Neuronal stem cell (in vitro differentiated cells): ENCODE measurements at regions not wholly inside any gene's neighbourhood (a gene's known extent, or its start where the extent isn't known, plus 50 kb on each side); places are given as distances from the start of the nearest gene placed in this dataset.

Experiments
- DNase-seq: peaks from one replicate; pipeline ENCODE4 v3.0.0-alpha.2; 2013; ENCODE audit warnings: low spot score
- H2AFZ ChIP-seq: one replicate; pipeline ENCODE4 v1.6.1; 2013; ENCODE audit warnings: mild to moderate bottlenecking, low read length, inconsistent platforms
- H2AK5ac ChIP-seq: 2 replicates; pipeline ENCODE4 v1.6.1; 2013; ENCODE audit warnings: low read depth, mild to moderate bottlenecking, inconsistent platforms, low read length, moderate library complexity, mixed read lengths
- H2BK120ac ChIP-seq: 2 replicates; pipeline ENCODE4 v1.6.1; 2013; ENCODE audit warnings: low read depth, mild to moderate bottlenecking, inconsistent platforms, low read length, moderate library complexity, mixed read lengths
- H2BK12ac ChIP-seq: one replicate; pipeline ENCODE4 v1.6.1; 2013; ENCODE audit warnings: low read length, inconsistent platforms
- H2BK15ac ChIP-seq: 2 replicates; pipeline ENCODE4 v1.6.1; 2013; ENCODE audit warnings: mild to moderate bottlenecking, low read length, inconsistent platforms, mixed read lengths
- H2BK5ac ChIP-seq: one replicate; pipeline ENCODE4 v1.6.1; 2013; ENCODE audit warnings: inconsistent platforms, mild to moderate bottlenecking, low read length, moderate library complexity
- H3K14ac ChIP-seq: one replicate; pipeline ENCODE4 v1.6.1; 2013; ENCODE audit warnings: low read length, inconsistent platforms
- H3K18ac ChIP-seq: 2 replicates; pipeline ENCODE4 v1.6.1; 2013; ENCODE audit warnings: low read length, inconsistent platforms
- H3K23ac ChIP-seq: 2 replicates; pipeline ENCODE4 v1.6.1; 2013; ENCODE audit warnings: low read depth, mild to moderate bottlenecking, mixed read lengths, low read length, inconsistent platforms; ENCODE audit not compliant: poor library complexity
- H3K27ac ChIP-seq: replicated peaks from 3 replicates; pipeline ENCODE4 v1.5.1; 2013; ENCODE audit warnings: low read length, inconsistent platforms
- H3K27me3 ChIP-seq, 3 experiments: 2 replicates each; pipeline ENCODE4 v1.6.1; 2013; ENCODE audit warnings: low read length in 3 of 3, mild to moderate bottlenecking in 2 of 3, inconsistent platforms in 1 of 3, low read depth in 1 of 3, mixed read lengths in 1 of 3, moderate library complexity in 1 of 3; ENCODE audit not compliant: control insufficient read depth in 3 of 3, insufficient read depth in 3 of 3
- H3K36me3 ChIP-seq, 2 donors: replicated peaks in 1 of 2; 2 replicates each; pipeline ENCODE4 v1.6.1; 2013; ENCODE audit warnings: low read length in 2 of 2; ENCODE audit not compliant: control insufficient read depth in 2 of 2, insufficient read depth in 2 of 2
- H3K4ac ChIP-seq: 2 replicates; pipeline ENCODE4 v1.6.1; 2013; ENCODE audit warnings: inconsistent platforms, mild to moderate bottlenecking, low read length, moderate library complexity
- H3K4me1 ChIP-seq, 2 donors: 1 replicate in 1 of 2; 2 replicates in 1 of 2; pipeline ENCODE4 v1.6.1; 2013; ENCODE audit warnings: low read length in 2 of 2, low read depth in 1 of 2; ENCODE audit not compliant: control insufficient read depth in 2 of 2, insufficient read depth in 1 of 2
- H3K4me2 ChIP-seq: one replicate; pipeline ENCODE4 v1.6.1; 2013; ENCODE audit warnings: mild to moderate bottlenecking, low read length, inconsistent platforms; ENCODE audit not compliant: insufficient read depth, poor library complexity, severe bottlenecking
- H3K4me3 ChIP-seq, 2 donors: 2 replicates each; pipeline ENCODE4 v1.5.1; 2013; ENCODE audit warnings: low read length in 2 of 2, mild to moderate bottlenecking in 2 of 2, inconsistent platforms in 1 of 2, moderate library complexity in 1 of 2
- H3K79me1 ChIP-seq: one replicate; pipeline ENCODE4 v1.6.1; 2013; ENCODE audit warnings: low read depth, mild to moderate bottlenecking, inconsistent platforms, low read length, moderate library complexity
- H3K9ac ChIP-seq: one replicate; pipeline ENCODE4 v1.6.1; 2013; ENCODE audit warnings: mild to moderate bottlenecking, low read depth, low read length, inconsistent platforms; ENCODE audit not compliant: poor library complexity
- H3K9me3 ChIP-seq, 2 donors: replicated peaks in 1 of 2; 2 replicates each; pipeline versions ENCODE3 to v1.6.1; 2013; ENCODE audit warnings: low read length in 2 of 2, mild to moderate bottlenecking in 2 of 2, inconsistent platforms in 1 of 2, low read depth in 1 of 2, mixed read lengths in 1 of 2, moderate library complexity in 1 of 2; ENCODE audit not compliant: control insufficient read depth in 2 of 2, insufficient read depth in 1 of 2
- H4K8ac ChIP-seq: one replicate; pipeline ENCODE4 v1.6.1; 2013; ENCODE audit warnings: low read depth, mild to moderate bottlenecking, inconsistent platforms, low read length, moderate library complexity
- H4K91ac ChIP-seq: one replicate; pipeline ENCODE4 v1.6.1; 2013; ENCODE audit warnings: low read length, low read depth, mild to moderate bottlenecking, inconsistent platforms; ENCODE audit not compliant: poor library complexity
- WGBS, 2 donors: extraction: QIAGEN DNeasy Blood & Tissue Kit; methylation state at CpG; one replicate each; pipeline ENCODE4 v1.1.7; 2013; ENCODE audit warnings: missing lambda C conversion rate in 2 of 2, mixed read lengths in 1 of 2; ENCODE audit not compliant: insufficient read length in 2 of 2, insufficient replicate concordance in 1 of 2; ENCODE audit errors: extremely low coverage in 2 of 2; 5-methylcytosine and 5-hydroxymethylcytosine counted together

- Histone ChIP-seq H3K18ac (no peak overlapping the region), H4K8ac (no peak overlapping the region), H3K4me3 (no peak overlapping the region), H3K14ac (no peak overlapping the region), H2BK12ac (no peak overlapping the region), H2BK15ac (no peak overlapping the region), H3K4ac (no peak overlapping the region), H3K27me3 (no peaks in the 10 kb centered on the region), H2AFZ (no peak overlapping the region), H3K4me1 (no peaks in the 10 kb centered on the region), H3K27ac (no peak overlapping the region), H3K9me3 (no peaks in the 10 kb centered on the region), H2BK5ac (no peak overlapping the region), H3K4me2 (no peak overlapping the region), H3K9ac (no peak overlapping the region), H3K79me1 (no peaks in the 10 kb centered on the region), H2AK5ac (no peak overlapping the region), H3K36me3 (no peaks in the 10 kb centered on the region), H2BK120ac (no peak overlapping the region), H4K91ac (no peak overlapping the region), H3K23ac (no peak overlapping the region)
- no CpG with 5 or more reads among the region's 7 CpGs for WGBS, 2 donors
- DNase-seq = peak; percentile 21
These were observed 482.1 kb upstream of the ADAMTS5 start for GRCh38 chr21:27448960-27449359.

GRCh38 chr21:27447843-27448242 is 481.0 kb upstream of the ADAMTS5 start:
- H3K9ac ChIP-seq = no peak overlapping the region
- H3K27me3 ChIP-seq = no peaks in the 10 kb centered on the region
- H3K36me3 ChIP-seq = no peaks in the 10 kb centered on the region
- H3K4ac ChIP-seq = no peak overlapping the region
- H4K91ac ChIP-seq = no peak overlapping the region
- no peak overlapping the region for H2BK5ac ChIP-seq
- H3K14ac ChIP-seq = no peak overlapping the region
- H2AFZ ChIP-seq = no peak overlapping the region
- H3K18ac ChIP-seq = no peak overlapping the region
- H3K4me2 ChIP-seq = no peak overlapping the region
- H3K27ac ChIP-seq = no peak overlapping the region
- no peaks in the 10 kb centered on the region for H3K9me3 ChIP-seq
- no peaks in the 10 kb centered on the region for H3K79me1 ChIP-seq
- no peaks in the 10 kb centered on the region for H3K4me1 ChIP-seq
- no peak overlapping the region for H3K4me3 ChIP-seq
- H3K23ac ChIP-seq = no peak overlapping the region
- no peak overlapping the region for H2AK5ac ChIP-seq
- no peak overlapping the region for H2BK12ac ChIP-seq
- H2BK15ac ChIP-seq = no peak overlapping the region
- no CpG with 5 or more reads among the region's 1 CpG for WGBS, 2 donors
- H4K8ac ChIP-seq = no peak overlapping the region
- DNase-seq = no peak
- H2BK120ac ChIP-seq = no peak overlapping the region

GRCh38 chr21:27429710-27430341 is 462.9 kb upstream of the ADAMTS5 start:
- Histone ChIP-seq H3K27ac (no peak overlapping the region), H4K91ac (no peak overlapping the region), H3K9ac (no peak overlapping the region), H3K36me3 (no peaks in the 10 kb centered on the region), H3K4me3 (no peak overlapping the region), H3K79me1 (no peaks in the 10 kb centered on the region), H4K8ac (no peak overlapping the region), H2BK15ac (no peak overlapping the region), H3K4me2 (no peak overlapping the region), H3K27me3 (no peaks in the 10 kb centered on the region), H3K4ac (no peak overlapping the region), H2BK5ac (no peak overlapping the region), H2AK5ac (no peak overlapping the region), H2BK120ac (no peak overlapping the region), H3K9me3 (no peaks in the 10 kb centered on the region), H3K18ac (no peak overlapping the region), H3K23ac (no peak overlapping the region), H2BK12ac (no peak overlapping the region), H2AFZ (no peak overlapping the region), H3K4me1 (no peaks in the 10 kb centered on the region), H3K14ac (no peak overlapping the region)
- DNase-seq = no peak
- whole genome bisulfite sequencing, 2 donors = no CpG with 5 or more reads among the region's 3 CpGs

- Histone ChIP-seq H4K91ac (no peak overlapping the region), H3K4me3 (no peak overlapping the region), H2BK12ac (no peak overlapping the region), H2AFZ (no peak overlapping the region), H3K27ac (no peak overlapping the region), H4K8ac (no peak overlapping the region), H2BK120ac (no peak overlapping the region), H3K14ac (no peak overlapping the region), H3K23ac (no peak overlapping the region), H3K36me3 (no peaks in the 10 kb centered on the region), H2BK15ac (no peak overlapping the region), H3K4ac (no peak overlapping the region), H2BK5ac (no peak overlapping the region), H3K27me3 (no peaks in the 10 kb centered on the region), H3K79me1 (no peaks in the 10 kb centered on the region), H3K9me3 (no peaks in the 10 kb centered on the region), H3K18ac (no peak overlapping the region), H3K9ac (no peak overlapping the region), H3K4me2 (no peak overlapping the region), H3K4me1 (peaks cover 0 to 2% of the 10 kb centered on the region in 2 donors), H2AK5ac (no peak overlapping the region)
- DNase-seq = no peak
- no CpG with 5 or more reads among the region's 1 CpG for WGBS, 2 donors
These were observed 459.3 kb upstream of the ADAMTS5 start for GRCh38 chr21:27426196-27426595.
